AG10803 (cell line): ENCODE measurements at regions not wholly inside any gene's neighbourhood (a gene's known extent, or its start where the extent isn't known, plus 50 kb on each side); places are given as distances from the start of the nearest gene placed in this dataset.

ENCODE experiments used
- DNase-seq: peaks from one replicate; pipeline ENCODE4 v3.0.0; 2010; ENCODE audit warnings: low read depth
- H3K4me3 ChIP-seq: 2 replicates; pipeline ENCODE4 v1.5.1; 2011; ENCODE audit warnings: mild to moderate bottlenecking, low read length, control low read depth
- TF ChIP-seq, protein P1 (sequence below): conservative IDR thresholded peaks from 2 replicates; pipeline ENCODE4 v1.5.1; 2011; ENCODE audit warnings: mild to moderate bottlenecking, low read length, control low read depth, inconsistent platforms

DNA sequence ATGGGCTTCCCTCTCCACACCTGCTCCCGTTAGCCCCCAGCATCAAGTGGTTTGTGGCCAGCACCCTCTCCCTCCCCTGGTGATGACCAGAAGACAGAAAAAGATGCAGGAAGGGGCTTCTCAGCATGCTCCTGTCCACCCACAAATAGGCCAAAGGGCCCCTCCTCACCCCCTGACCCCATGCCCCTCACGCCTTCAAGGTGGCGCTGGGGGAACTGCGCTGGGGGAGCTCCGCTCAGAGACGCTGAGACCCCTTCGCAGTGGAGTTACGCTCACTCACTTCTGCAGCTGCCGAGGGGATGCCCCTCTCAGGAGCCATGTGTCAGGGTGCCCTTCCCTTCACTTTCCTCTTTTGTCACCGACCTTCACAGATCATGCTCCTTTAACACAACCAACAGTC is 92.0 kb downstream of the PSMB1 start:
- TF ChIP-seq, protein P1, sequence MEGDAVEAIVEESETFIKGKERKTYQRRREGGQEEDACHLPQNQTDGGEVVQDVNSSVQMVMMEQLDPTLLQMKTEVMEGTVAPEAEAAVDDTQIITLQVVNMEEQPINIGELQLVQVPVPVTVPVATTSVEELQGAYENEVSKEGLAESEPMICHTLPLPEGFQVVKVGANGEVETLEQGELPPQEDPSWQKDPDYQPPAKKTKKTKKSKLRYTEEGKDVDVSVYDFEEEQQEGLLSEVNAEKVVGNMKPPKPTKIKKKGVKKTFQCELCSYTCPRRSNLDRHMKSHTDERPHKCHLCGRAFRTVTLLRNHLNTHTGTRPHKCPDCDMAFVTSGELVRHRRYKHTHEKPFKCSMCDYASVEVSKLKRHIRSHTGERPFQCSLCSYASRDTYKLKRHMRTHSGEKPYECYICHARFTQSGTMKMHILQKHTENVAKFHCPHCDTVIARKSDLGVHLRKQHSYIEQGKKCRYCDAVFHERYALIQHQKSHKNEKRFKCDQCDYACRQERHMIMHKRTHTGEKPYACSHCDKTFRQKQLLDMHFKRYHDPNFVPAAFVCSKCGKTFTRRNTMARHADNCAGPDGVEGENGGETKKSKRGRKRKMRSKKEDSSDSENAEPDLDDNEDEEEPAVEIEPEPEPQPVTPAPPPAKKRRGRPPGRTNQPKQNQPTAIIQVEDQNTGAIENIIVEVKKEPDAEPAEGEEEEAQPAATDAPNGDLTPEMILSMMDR: no peak
- DNase-seq: no peak

DNA sequence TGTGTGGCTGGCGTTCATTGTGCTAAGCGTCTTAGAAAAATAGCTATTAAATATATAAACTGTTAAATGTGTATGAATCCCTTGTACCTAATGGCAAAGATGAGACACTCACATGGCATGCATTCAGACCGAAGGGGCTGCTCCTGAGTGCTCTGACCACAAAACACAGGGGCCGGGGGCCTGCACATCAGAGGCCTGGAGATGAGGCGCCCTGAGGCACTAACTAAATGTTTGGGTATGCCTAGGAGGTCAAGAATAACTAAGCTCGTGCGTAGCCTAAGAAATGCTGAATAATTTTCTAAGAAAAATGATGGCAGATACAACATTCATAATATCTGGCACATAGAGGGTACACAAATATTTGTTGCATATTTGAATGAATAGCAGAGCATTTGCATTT is 92.5 kb downstream of the PSMB1 start:
- H3K4me3 ChIP-seq: no peak overlapping the region
- no peak for DNase-seq
- TF ChIP-seq, protein P1: no peak

More for the DNA sequence above, 92.0 kb downstream of the PSMB1 start:
- no peak overlapping the region for H3K4me3 ChIP-seq

DNA sequence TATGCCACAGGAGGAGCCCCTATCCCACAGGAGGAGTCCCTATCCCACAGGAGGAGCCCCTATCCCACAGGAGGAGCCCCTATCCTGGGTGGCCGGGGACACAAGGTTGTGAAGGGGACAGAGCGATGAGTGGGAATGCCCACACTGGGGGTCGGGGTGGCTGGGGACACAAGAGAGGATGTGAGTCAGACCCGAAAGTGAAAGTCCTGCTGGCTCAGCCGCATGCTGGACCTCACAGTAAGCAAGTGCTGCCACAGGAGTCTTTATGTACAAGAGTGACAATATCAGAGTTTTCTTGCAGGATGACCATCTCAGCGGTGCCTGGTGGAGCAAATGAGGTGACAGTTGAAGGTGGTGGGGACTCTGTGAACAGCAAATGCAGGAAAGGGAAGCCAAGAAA is 93.7 kb downstream of the PSMB1 start:
- TF ChIP-seq, protein P1: no peak
- DNase-seq: peak; percentile 18
- peak overlapping the region; percentile 34; the same call in 1 of the 2 replicates for H3K4me3 ChIP-seq

DNA sequence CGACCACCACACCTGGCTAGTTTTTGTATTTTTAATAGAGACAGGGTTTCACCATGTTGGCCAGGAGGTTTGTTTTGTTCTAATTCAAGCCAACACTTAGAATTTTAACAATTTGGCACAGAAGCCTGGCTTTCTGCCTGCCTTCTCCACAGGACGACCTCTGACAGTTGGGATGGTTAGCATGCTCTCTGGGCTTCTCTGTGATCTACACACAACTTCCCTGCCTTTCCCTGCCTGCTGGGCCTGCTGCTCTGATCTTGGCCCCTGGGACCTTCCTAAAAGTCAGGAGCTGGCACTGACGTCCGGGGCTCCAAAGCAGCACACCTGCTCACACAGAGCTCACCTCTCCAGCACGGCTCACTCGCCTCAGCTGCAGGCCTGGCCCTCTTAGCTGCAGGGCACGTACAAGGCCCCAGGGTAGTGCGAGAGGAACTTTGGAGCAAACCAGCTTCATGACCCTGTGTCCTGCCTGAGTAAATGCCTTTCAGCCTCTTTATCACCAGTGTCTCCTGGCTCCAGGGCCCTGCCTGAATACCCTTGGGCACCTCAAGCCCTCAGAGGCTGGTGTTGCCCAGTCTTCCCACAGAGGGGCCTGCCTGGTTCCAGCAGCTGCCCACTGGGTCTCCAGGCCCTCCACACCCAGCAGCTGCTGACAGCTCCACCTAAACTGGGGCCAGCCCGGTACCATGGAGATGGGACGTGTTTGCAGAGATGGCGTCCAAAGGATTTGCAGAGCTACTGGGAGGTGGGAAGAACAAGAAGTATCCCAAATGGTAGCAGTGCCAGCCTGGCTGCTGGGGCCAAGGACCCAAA is 96.0 kb downstream of the PSMB1 start:
- H3K4me3 ChIP-seq: no peak overlapping the region
- no peak for DNase-seq
- TF ChIP-seq, protein P1: no peak
